ENCODE measurements at regions not wholly inside any gene's neighbourhood (a gene's known extent, or its start where the extent isn't known, plus 50 kb on each side); places are given as distances from the start of the nearest gene placed in this dataset.

GRCh38 chr6:169315830-169316614 lies 62.4 kb upstream of the THBS2 start:
- no peak for DNase-seq
- Mint-ChIP-seq H3K27ac (no peak overlapping the region), H3K9me3 (no peaks in the 10 kb centered on the region), H3K4me1 (ENCODE audit: low read depth) (no peaks in the 10 kb centered on the region), H3K4me3 (no peak overlapping the region), H3K27me3 (peaks cover 3% of the 10 kb centered on the region), H3K36me3 (ENCODE audit: low read depth) (no peaks in the 10 kb centered on the region)

GRCh38 chr6:169313347-169314010 lies 59.8 kb upstream of the THBS2 start:
- DNase-seq, result no peak
- Mint-ChIP-seq H3K27me3 (no peaks in the 10 kb centered on the region), H3K36me3 (ENCODE audit: low read depth) (no peaks in the 10 kb centered on the region), H3K27ac (no peak overlapping the region), H3K9me3 (no peaks in the 10 kb centered on the region), H3K4me3 (no peak overlapping the region), H3K4me1 (ENCODE audit: low read depth) (no peaks in the 10 kb centered on the region)

- no peaks in the 10 kb centered on the region for H3K27me3 Mint-ChIP-seq
- no peaks in the 10 kb centered on the region for H3K36me3 Mint-ChIP-seq (ENCODE audit: low read depth)
- no peak for DNase-seq
- H3K4me1 Mint-ChIP-seq (ENCODE audit: low read depth), result no peaks in the 10 kb centered on the region
- no peak overlapping the region for H3K27ac Mint-ChIP-seq
- no peak overlapping the region for H3K4me3 Mint-ChIP-seq
- no peaks in the 10 kb centered on the region for H3K9me3 Mint-ChIP-seq
Measured at GRCh38 chr6:169312658-169313346, 59.2 kb upstream of the THBS2 start.

GRCh38 chr6:169310983-169311382 lies 57.3 kb upstream of the THBS2 start:
- Mint-ChIP-seq H3K4me1 (ENCODE audit: low read depth) (no peaks in the 10 kb centered on the region), H3K36me3 (ENCODE audit: low read depth) (no peaks in the 10 kb centered on the region), H3K27ac (no peak overlapping the region), H3K9me3 (no peaks in the 10 kb centered on the region), H3K27me3 (no peaks in the 10 kb centered on the region), H3K4me3 (no peak overlapping the region)
- no peak for DNase-seq

Data from activated T-cell treated with anti-CD3 and anti-CD28 coated beads, Interleukin-2, amount 50 U/mL, for 24 hours (primary cell).